Activated B cell treated with CpG ODN at 0.5 μM for 24 hours (primary cell): ENCODE measurements at regions not wholly inside any gene's neighbourhood (a gene's known extent, or its start where the extent isn't known, plus 50 kb on each side); places are given as distances from the start of the nearest gene placed in this dataset.

ENCODE experiments used
- ATAC-seq: fragments of 200-7000 bp; cut with Tn5 transposase; one replicate; pipeline ENCODE4 v1.10.0; 2021; ENCODE audit warnings: low read depth, mild to moderate bottlenecking, moderate library complexity
- CTCF ChIA-PET: fragments of 350-600 bp; sonication (Branson Sonifier 250); formaldehyde crosslinking; loops from one replicate; lab custom pipeline; 2021; ENCODE audit warnings: antibody characterized with exemption; lab: Charles Lee
- POLR2A ChIA-PET: fragments of 350-600 bp; sonication (Branson Sonifier 250); formaldehyde crosslinking; loops from one replicate; lab custom pipeline; 2021; ENCODE audit warnings: antibody characterized with exemption; lab: Charles Lee
- DNase-seq: peaks from one replicate; pipeline ENCODE4 v3.0.0; 2022
- H3K27ac Mint-ChIP-seq: one replicate; pipeline ENCODE4 v1.8.0; 2020; ENCODE audit warnings: mixed read lengths
- H3K27me3 Mint-ChIP-seq: one replicate; pipeline ENCODE4 v1.8.0; 2021; ENCODE audit warnings: mixed read lengths
- H3K36me3 Mint-ChIP-seq: one replicate; pipeline ENCODE4 v1.8.0; 2021; ENCODE audit warnings: low read depth, mixed read lengths
- H3K4me1 Mint-ChIP-seq: one replicate; pipeline ENCODE4 v1.8.0; 2021; ENCODE audit warnings: mixed read lengths
- H3K4me3 Mint-ChIP-seq: one replicate; pipeline ENCODE4 v1.8.0; 2020; ENCODE audit warnings: mild to moderate bottlenecking, mixed read lengths
- H3K9me3 Mint-ChIP-seq: one replicate; pipeline ENCODE4 v1.8.0; 2020; ENCODE audit warnings: mixed read lengths
- intact Hi-C: fragments of 100-400 bp; cut with micrococcal nuclease; formaldehyde crosslinking; loops from one replicate; pipeline ENCODE4 v1.15.1; 2024
- TF ChIP-seq, protein P1 (sequence below): fragments of 200-600 bp; IDR thresholded peaks from one replicate; pipeline ENCODE4 v1.8.0; 2022; ENCODE audit warnings: antibody characterized with exemption, mild to moderate bottlenecking

DNA sequence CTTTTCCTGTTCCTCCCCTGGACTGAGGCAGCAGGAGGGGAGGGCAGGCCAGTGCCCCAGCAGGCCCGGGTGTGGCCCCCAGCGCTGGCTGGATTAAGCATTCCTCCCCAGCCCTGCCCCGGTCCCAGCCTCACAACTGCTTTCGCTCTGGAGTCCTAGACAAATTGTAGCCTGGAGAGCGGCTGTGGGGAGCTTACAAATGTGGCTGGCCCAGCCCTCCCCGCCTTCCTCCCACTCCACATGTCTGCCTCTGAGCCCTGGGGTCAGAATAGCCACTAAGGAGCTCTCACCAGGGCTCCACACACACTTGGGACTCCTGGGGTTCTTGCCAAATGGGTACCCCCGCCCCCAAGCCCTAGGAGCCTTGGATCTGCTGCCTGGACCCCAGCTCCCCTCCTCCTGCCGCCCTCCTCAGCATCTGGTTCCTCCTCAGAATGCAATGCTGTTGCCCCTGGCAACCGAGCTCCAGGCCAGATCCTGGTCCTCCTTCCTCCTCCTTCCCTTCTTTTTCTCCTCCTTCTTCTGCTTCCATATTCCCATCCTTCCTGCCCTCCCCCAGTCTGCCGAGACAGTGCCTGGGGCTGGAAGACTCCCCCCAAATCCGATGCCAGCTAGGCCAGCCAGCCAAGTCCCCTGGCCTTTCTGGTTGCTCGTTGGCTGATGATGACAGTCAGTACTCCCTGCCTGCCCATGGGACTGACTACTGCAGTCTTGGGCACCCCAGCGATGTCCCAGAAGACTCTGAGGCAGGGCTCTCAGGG is 91.1 kb downstream of the LINGO1 start:
- no peak for ATAC-seq
- no peak overlapping the region for H3K27ac Mint-ChIP-seq
- H3K9me3 Mint-ChIP-seq = no peaks in the 10 kb centered on the region
- TF ChIP-seq, protein P1, sequence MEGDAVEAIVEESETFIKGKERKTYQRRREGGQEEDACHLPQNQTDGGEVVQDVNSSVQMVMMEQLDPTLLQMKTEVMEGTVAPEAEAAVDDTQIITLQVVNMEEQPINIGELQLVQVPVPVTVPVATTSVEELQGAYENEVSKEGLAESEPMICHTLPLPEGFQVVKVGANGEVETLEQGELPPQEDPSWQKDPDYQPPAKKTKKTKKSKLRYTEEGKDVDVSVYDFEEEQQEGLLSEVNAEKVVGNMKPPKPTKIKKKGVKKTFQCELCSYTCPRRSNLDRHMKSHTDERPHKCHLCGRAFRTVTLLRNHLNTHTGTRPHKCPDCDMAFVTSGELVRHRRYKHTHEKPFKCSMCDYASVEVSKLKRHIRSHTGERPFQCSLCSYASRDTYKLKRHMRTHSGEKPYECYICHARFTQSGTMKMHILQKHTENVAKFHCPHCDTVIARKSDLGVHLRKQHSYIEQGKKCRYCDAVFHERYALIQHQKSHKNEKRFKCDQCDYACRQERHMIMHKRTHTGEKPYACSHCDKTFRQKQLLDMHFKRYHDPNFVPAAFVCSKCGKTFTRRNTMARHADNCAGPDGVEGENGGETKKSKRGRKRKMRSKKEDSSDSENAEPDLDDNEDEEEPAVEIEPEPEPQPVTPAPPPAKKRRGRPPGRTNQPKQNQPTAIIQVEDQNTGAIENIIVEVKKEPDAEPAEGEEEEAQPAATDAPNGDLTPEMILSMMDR = no peak
- CTCF ChIA-PET = interaction anchor here (3.0 to 5.7 kb wide), 4 partner anchors 46 to 435 kb away, joined by 52 to 146 read pairs (median 70); no protein-coding TSS in a partner anchor
- H3K27me3 Mint-ChIP-seq = peaks cover 3% of the 10 kb centered on the region
- no peaks in the 10 kb centered on the region for H3K36me3 Mint-ChIP-seq
- H3K4me1 Mint-ChIP-seq = peaks cover 60% of the 10 kb centered on the region
- no peak overlapping the region for H3K4me3 Mint-ChIP-seq
- intact Hi-C loops = loop anchor here (2.0 to 10.0 kb wide), 3 partner anchors 119 to 637 kb away; partner anchors contain the start of genes HMG20A, PEAK1 and SCAPER
- no peak for DNase-seq
- POLR2A ChIA-PET = interaction anchor here (0.6 kb wide), 1 partner anchor 1441 kb away, joined by 3 read pairs; no protein-coding TSS in a partner anchor

- ChIA-PET CTCF (interaction anchor here (0.6 to 5.7 kb wide), 4 partner anchors 43 to 421 kb away, joined by 3 to 146 read pairs (median 28); no protein-coding TSS in a partner anchor), POLR2A (no interaction called here)
- H3K36me3 Mint-ChIP-seq = no peaks in the 10 kb centered on the region
- H3K27me3 Mint-ChIP-seq = peaks cover 1% of the 10 kb centered on the region
- H3K4me1 Mint-ChIP-seq = peaks cover 68% of the 10 kb centered on the region
- intact Hi-C loops = loop anchor here (5.0 to 10.0 kb wide), 2 partner anchors 118 to 636 kb away; partner anchors contain the start of genes HMG20A, PEAK1 and SCAPER
- H3K27ac Mint-ChIP-seq = no peak overlapping the region
- TF ChIP-seq, protein P1 = no peak
- ATAC-seq = no peak
- no peak overlapping the region for H3K4me3 Mint-ChIP-seq
- H3K9me3 Mint-ChIP-seq = no peaks in the 10 kb centered on the region
- DNase-seq = no peak
Observed at GRCh38 chr15:77540312-77541060, 92.2 kb downstream of the LINGO1 start.

DNA sequence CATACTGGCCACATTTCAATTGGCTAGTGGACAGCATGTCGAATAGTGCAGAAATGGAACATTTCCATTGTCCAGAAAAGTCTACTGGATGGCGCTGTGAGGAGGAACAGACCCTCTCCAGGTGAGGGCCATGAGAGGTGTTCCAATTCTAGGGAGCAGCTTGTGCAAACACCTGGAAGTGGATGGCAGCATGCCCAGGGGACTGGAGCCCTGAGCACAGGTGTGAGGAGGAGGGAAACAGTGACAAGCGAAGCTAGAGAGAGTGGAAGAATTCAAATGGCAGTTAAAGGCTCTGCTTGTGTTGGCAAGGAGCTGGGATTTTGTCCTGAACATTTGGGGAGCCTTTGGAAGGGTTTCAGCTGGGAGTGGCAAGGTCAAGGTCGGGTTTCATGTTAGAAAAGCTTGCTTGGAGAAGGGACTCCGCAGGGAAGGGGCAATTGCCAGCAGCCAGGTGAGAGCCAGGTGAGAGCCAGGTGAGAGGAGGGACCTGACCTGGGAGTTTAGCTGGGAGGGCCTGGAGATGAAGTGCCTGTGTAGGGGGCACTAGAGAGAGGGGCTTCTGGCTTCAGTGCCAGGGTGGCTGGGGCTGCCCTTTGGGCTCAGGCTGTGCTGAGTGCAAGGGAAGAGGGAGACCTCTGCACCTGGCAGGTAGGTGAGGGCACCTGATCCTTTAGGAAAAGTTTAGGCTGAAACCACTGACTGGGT is 93.8 kb downstream of the LINGO1 start:
- H3K27ac Mint-ChIP-seq = peak overlapping the region; percentile 74
- ATAC-seq = no peak
- POLR2A ChIA-PET = interaction anchor here (1.5 to 1.9 kb wide), 2 partner anchors 351 to 352 kb away, joined by 4 read pairs; no protein-coding TSS in a partner anchor
- H3K36me3 Mint-ChIP-seq = no peaks in the 10 kb centered on the region
- intact Hi-C loops = loop anchor here (1.0 kb wide), 2 partner anchors 351 to 515 kb away; no protein-coding TSS in a partner anchor
- H3K27me3 Mint-ChIP-seq = no peaks in the 10 kb centered on the region
- peaks cover 71% of the 10 kb centered on the region for H3K4me1 Mint-ChIP-seq
- TF ChIP-seq, protein P1 = no peak
- no peak for DNase-seq
- CTCF ChIA-PET = interaction anchor here (0.8 to 5.7 kb wide), 5 partner anchors 42 to 430 kb away, joined by 3 to 52 read pairs (median 4); no protein-coding TSS in a partner anchor
- H3K4me3 Mint-ChIP-seq = no peak overlapping the region
- no peaks in the 10 kb centered on the region for H3K9me3 Mint-ChIP-seq

GRCh38 chr15:77538027-77538451 is 94.7 kb downstream of the LINGO1 start:
- H3K27me3 Mint-ChIP-seq = no peaks in the 10 kb centered on the region
- H3K4me1 Mint-ChIP-seq = peaks cover 64% of the 10 kb centered on the region
- H3K36me3 Mint-ChIP-seq = no peaks in the 10 kb centered on the region
- intact Hi-C loops = loop anchor here (1.0 kb wide), 2 partner anchors 350 to 514 kb away; no protein-coding TSS in a partner anchor
- TF ChIP-seq, protein P1 = no peak
- peak overlapping the region; percentile 67 for H3K4me3 Mint-ChIP-seq
- ATAC-seq (peak; percentile 85), DNase-seq (peak; percentile 34)
- ChIA-PET CTCF (interaction anchor here (1.1 to 5.7 kb wide), 5 partner anchors 38 to 420 kb away, joined by 3 to 52 read pairs (median 8); no protein-coding TSS in a partner anchor), POLR2A (interaction anchor here (0.9 to 1.9 kb wide), 6 partner anchors 41 to 543 kb away, joined by 3 to 4 read pairs (median 4); partner anchors contain the start of gene PSTPIP1)
- no peaks in the 10 kb centered on the region for H3K9me3 Mint-ChIP-seq
- peak overlapping the region; percentile 86 for H3K27ac Mint-ChIP-seq
